ENCODE measurements at regions not wholly inside any gene's neighbourhood (a gene's known extent, or its start where the extent isn't known, plus 50 kb on each side); places are given as distances from the start of the nearest gene placed in this dataset.

DNA sequence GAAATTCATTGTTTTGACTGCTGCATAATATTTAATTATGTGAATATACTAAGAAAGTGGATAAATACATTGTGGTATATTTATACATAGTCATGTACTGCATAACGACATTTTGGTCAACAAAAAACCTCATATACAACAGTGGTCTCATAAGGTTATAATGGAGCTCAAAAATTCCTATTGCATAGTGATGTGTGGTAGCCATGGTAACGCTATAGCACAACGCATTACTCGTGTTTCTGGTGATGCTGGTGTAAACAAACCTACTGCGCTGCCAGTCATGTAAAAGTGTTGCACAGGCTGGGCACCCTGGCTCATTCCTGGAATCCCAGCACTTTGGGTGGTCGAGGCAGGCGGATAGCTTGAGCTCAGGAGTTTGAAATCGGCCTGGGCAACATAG lies 52.6 kb upstream of the NHLH2 start:
- Histone ChIP-seq H3K9me3 (ENCODE audit: control insufficient read depth, insufficient read depth, low read depth, low read length) (no peaks in the 10 kb centered on the region), H3K27me3 (ENCODE audit: control insufficient read depth, insufficient read depth, low read length) (no peaks in the 10 kb centered on the region), H3K9ac (ENCODE audit: low read length) (no peak overlapping the region)

GRCh38 chr1:115898020-115898419 lies 57.1 kb upstream of the NHLH2 start:
- H3K36me3 ChIP-seq (ENCODE audit: control insufficient read depth, insufficient read depth, low read length), result no peaks in the 10 kb centered on the region
- no peaks in the 10 kb centered on the region for H3K4me1 ChIP-seq (ENCODE audit: control insufficient read depth, insufficient read depth, low read length)
- H3K27me3 ChIP-seq (ENCODE audit: control insufficient read depth, insufficient read depth, low read length), result no peaks in the 10 kb centered on the region
- H3K9me3 ChIP-seq (ENCODE audit: control insufficient read depth, insufficient read depth, low read depth, low read length), result no peaks in the 10 kb centered on the region
- H3K4me3 ChIP-seq (ENCODE audit: low read depth, low read length), result no peak overlapping the region
- H3K27ac ChIP-seq (ENCODE audit: low read depth, low read length), result no peak overlapping the region
- no peak overlapping the region for H3K9ac ChIP-seq (ENCODE audit: low read length)

More for the DNA sequence above, 52.6 kb upstream of the NHLH2 start:
- H3K27ac ChIP-seq (ENCODE audit: low read depth, low read length), result no peak overlapping the region
- no peaks in the 10 kb centered on the region for H3K36me3 ChIP-seq (ENCODE audit: control insufficient read depth, insufficient read depth, low read length)
- H3K4me3 ChIP-seq (ENCODE audit: low read depth, low read length), result no peak overlapping the region
- H3K4me1 ChIP-seq (ENCODE audit: control insufficient read depth, insufficient read depth, low read length), result no peaks in the 10 kb centered on the region

- Histone ChIP-seq H3K4me3 (ENCODE audit: low read depth, low read length) (no peak overlapping the region), H3K27me3 (ENCODE audit: control insufficient read depth, insufficient read depth, low read length) (no peaks in the 10 kb centered on the region), H3K4me1 (ENCODE audit: control insufficient read depth, insufficient read depth, low read length) (no peaks in the 10 kb centered on the region), H3K36me3 (ENCODE audit: control insufficient read depth, insufficient read depth, low read length) (no peaks in the 10 kb centered on the region), H3K9me3 (ENCODE audit: control insufficient read depth, insufficient read depth, low read depth, low read length) (no peaks in the 10 kb centered on the region), H3K27ac (ENCODE audit: low read depth, low read length) (no peak overlapping the region), H3K9ac (ENCODE audit: low read length) (no peak overlapping the region)
Measured at GRCh38 chr1:115900856-115901255, 59.9 kb upstream of the NHLH2 start.

DNA sequence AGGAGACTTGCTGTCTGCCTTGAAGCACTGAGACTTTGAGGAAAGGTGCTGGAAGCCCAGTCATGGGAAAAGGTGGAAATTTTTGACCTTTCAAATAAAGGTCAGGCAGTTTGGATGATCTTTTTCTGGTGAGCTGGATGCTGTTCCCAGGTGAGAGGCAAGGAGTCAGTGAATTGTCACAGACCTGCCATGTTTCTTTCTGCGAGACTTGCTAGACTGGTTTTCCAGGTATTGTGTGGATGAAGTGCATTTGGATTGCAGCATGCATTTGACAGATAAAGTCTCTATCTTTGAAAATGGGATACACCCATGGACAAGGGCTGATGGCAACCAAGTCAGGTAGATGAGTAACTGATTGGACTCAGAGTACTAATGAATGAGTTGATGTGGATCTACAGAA lies 65.7 kb upstream of the NHLH2 start:
- 0 out of 2 replicates have a peak, but pooled peaks cover 3% of the 10 kb centered on the region for H3K4me1 ChIP-seq (ENCODE audit: control insufficient read depth, insufficient read depth, low read length)
- no peak overlapping the region for H3K9ac ChIP-seq (ENCODE audit: low read length)
- no peaks in the 10 kb centered on the region for H3K27me3 ChIP-seq (ENCODE audit: control insufficient read depth, insufficient read depth, low read length)
- no peak overlapping the region for H3K4me3 ChIP-seq (ENCODE audit: low read depth, low read length)
- H3K27ac ChIP-seq (ENCODE audit: low read depth, low read length), result no peak overlapping the region
- no peaks in the 10 kb centered on the region for H3K36me3 ChIP-seq (ENCODE audit: control insufficient read depth, insufficient read depth, low read length)
- no peaks in the 10 kb centered on the region for H3K9me3 ChIP-seq (ENCODE audit: control insufficient read depth, insufficient read depth, low read depth, low read length)

- H3K9me3 ChIP-seq (ENCODE audit: control insufficient read depth, insufficient read depth, low read depth, low read length), result peaks cover 3% of the 10 kb centered on the region; the same call in 1 of the 2 replicates
- no peak overlapping the region for H3K9ac ChIP-seq (ENCODE audit: low read length)
- H3K27ac ChIP-seq (ENCODE audit: low read depth, low read length), result no peak overlapping the region
- H3K4me3 ChIP-seq (ENCODE audit: low read depth, low read length), result no peak overlapping the region
- no peaks in the 10 kb centered on the region for H3K27me3 ChIP-seq (ENCODE audit: control insufficient read depth, insufficient read depth, low read length)
- 0 out of 2 replicates have a peak, but pooled peaks cover 3% of the 10 kb centered on the region for H3K4me1 ChIP-seq (ENCODE audit: control insufficient read depth, insufficient read depth, low read length)
- no peaks in the 10 kb centered on the region for H3K36me3 ChIP-seq (ENCODE audit: control insufficient read depth, insufficient read depth, low read length)
Measured at GRCh38 chr1:115907092-115907491, 66.2 kb upstream of the NHLH2 start.

GRCh38 chr1:115908565-115909274 lies 67.6 kb upstream of the SLC22A15 start:
- H3K4me1 ChIP-seq (ENCODE audit: control insufficient read depth, insufficient read depth, low read length), result 0 out of 2 replicates have a peak, but pooled peaks cover 3% of the 10 kb centered on the region
- no peaks in the 10 kb centered on the region for H3K27me3 ChIP-seq (ENCODE audit: control insufficient read depth, insufficient read depth, low read length)
- no peak overlapping the region for H3K9ac ChIP-seq (ENCODE audit: low read length)
- H3K36me3 ChIP-seq (ENCODE audit: control insufficient read depth, insufficient read depth, low read length), result no peaks in the 10 kb centered on the region
- H3K9me3 ChIP-seq (ENCODE audit: control insufficient read depth, insufficient read depth, low read depth, low read length), result peaks cover 3% of the 10 kb centered on the region; the same call in 1 of the 2 replicates
- H3K4me3 ChIP-seq (ENCODE audit: low read depth, low read length), result no peak overlapping the region
- no peak overlapping the region for H3K27ac ChIP-seq (ENCODE audit: low read depth, low read length)

DNA sequence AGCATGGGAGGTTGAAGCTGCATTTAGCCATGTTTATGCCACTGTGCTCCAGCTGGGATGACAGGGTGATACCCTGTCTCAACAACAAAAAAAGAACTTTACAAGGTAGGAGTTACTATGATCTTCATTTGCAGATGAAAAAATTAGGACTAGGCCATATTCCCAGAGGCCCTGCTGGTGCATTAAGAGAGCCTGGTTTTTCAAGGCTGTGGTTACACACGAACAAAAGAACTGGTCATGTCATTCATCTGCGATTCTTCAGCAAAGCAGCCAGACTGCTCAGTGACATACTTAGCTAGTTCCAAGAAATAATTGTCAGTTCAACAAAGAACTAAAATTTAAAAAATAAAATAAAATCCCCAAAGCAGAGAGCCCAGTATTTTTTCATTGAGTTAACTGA lies 66.1 kb upstream of the SLC22A15 start:
- Histone ChIP-seq H3K4me1 (ENCODE audit: control insufficient read depth, insufficient read depth, low read length) (peaks cover 11% of the 10 kb centered on the region; the same call in 1 of the 2 replicates), H3K9ac (ENCODE audit: low read length) (no peak overlapping the region), H3K36me3 (ENCODE audit: control insufficient read depth, insufficient read depth, low read length) (no peaks in the 10 kb centered on the region), H3K4me3 (ENCODE audit: low read depth, low read length) (no peak overlapping the region), H3K27me3 (ENCODE audit: control insufficient read depth, insufficient read depth, low read length) (no peaks in the 10 kb centered on the region), H3K9me3 (ENCODE audit: control insufficient read depth, insufficient read depth, low read depth, low read length) (peaks cover 3% of the 10 kb centered on the region; the same call in 1 of the 2 replicates), H3K27ac (ENCODE audit: low read depth, low read length) (no peak overlapping the region)

DNA sequence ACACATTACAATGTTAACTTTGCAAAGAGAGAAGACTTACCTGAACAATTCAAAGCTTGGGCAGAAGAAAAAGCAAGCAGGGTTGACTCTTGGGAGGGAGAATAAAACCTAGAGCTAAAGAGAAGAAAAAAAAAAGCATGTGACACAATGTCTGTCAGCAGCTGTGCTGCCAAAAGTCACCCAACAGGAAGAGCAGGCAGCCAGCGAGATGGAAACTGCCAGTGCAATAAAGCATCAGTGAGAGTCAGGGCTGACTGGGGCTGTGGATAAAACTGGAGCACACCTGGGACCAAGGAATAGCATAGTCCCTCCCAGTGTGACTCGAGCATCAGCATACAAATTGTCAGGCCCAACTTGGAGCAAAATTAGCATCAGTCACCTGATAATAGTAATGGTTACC lies 65.0 kb upstream of the SLC22A15 start:
- Histone ChIP-seq H3K9me3 (ENCODE audit: control insufficient read depth, insufficient read depth, low read depth, low read length) (peaks cover 3% of the 10 kb centered on the region; the same call in 1 of the 2 replicates), H3K4me3 (ENCODE audit: low read depth, low read length) (no peak overlapping the region), H3K36me3 (ENCODE audit: control insufficient read depth, insufficient read depth, low read length) (no peaks in the 10 kb centered on the region), H3K9ac (ENCODE audit: low read length) (no peak overlapping the region), H3K27me3 (ENCODE audit: control insufficient read depth, insufficient read depth, low read length) (no peaks in the 10 kb centered on the region), H3K4me1 (ENCODE audit: control insufficient read depth, insufficient read depth, low read length) (peaks cover 11% of the 10 kb centered on the region; the same call in 1 of the 2 replicates), H3K27ac (ENCODE audit: low read depth, low read length) (no peak overlapping the region)

DNA sequence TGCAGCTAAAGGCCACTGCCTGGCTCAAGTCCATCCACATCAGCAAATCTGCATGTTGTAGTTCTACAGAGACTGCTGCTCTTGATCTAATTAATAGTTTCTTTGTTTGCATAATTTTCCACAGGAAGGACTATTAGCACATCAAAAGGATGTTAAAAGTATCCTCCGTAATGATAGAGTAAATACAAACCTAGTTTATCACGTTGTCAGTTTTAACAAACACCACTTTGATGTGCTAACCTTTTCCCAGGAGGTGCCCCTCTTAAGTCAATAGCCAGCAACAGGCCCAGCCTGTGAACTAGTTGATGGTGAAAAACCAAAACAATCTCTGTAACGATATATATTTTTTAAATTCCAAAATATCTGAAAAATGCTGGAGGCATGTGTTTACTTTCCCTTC lies 64.2 kb upstream of the SLC22A15 start:
- no peak overlapping the region for H3K9ac ChIP-seq (ENCODE audit: low read length)
- no peaks in the 10 kb centered on the region for H3K27me3 ChIP-seq (ENCODE audit: control insufficient read depth, insufficient read depth, low read length)
- peaks cover 3% of the 10 kb centered on the region; the same call in 1 of the 2 replicates for H3K9me3 ChIP-seq (ENCODE audit: control insufficient read depth, insufficient read depth, low read depth, low read length)
- peaks cover 8% of the 10 kb centered on the region; the same call in 1 of the 2 replicates for H3K4me1 ChIP-seq (ENCODE audit: control insufficient read depth, insufficient read depth, low read length)
- H3K36me3 ChIP-seq (ENCODE audit: control insufficient read depth, insufficient read depth, low read length), result no peaks in the 10 kb centered on the region
- H3K27ac ChIP-seq (ENCODE audit: low read depth, low read length), result no peak overlapping the region
- no peak overlapping the region for H3K4me3 ChIP-seq (ENCODE audit: low read depth, low read length)

GRCh38 chr1:115922801-115923200 lies 53.5 kb upstream of the SLC22A15 start:
- Histone ChIP-seq H3K9me3 (ENCODE audit: control insufficient read depth, insufficient read depth, low read depth, low read length) (no peaks in the 10 kb centered on the region), H3K27me3 (ENCODE audit: control insufficient read depth, insufficient read depth, low read length) (no peaks in the 10 kb centered on the region), H3K4me1 (ENCODE audit: control insufficient read depth, insufficient read depth, low read length) (peaks cover 37% of the 10 kb centered on the region), H3K27ac (ENCODE audit: low read depth, low read length) (no peak overlapping the region), H3K9ac (ENCODE audit: low read length) (no peak overlapping the region), H3K36me3 (ENCODE audit: control insufficient read depth, insufficient read depth, low read length) (no peaks in the 10 kb centered on the region), H3K4me3 (ENCODE audit: low read depth, low read length) (no peak overlapping the region)

DNA sequence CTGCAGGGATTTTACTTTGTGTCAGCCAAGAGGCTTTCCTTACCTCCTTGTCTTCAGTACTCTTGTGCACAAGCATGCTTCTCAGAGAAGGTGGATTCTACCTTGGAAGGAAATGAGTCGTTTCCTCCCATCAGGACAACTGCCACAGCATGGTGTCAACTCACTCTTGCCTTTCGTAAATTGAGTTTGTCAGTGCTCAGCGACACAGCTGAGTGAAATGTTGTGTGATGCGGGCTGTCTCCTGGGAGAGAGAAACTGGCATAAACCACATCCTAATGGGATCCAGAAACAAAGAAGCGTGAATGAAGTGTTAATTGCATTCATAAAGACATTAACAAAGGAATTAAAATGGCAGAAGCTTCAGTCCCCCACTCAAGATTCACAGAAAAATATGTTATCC lies 51.5 kb upstream of the SLC22A15 start:
- Histone ChIP-seq H3K9ac (ENCODE audit: low read length) (peak overlapping the region; percentile 36), H3K4me1 (ENCODE audit: control insufficient read depth, insufficient read depth, low read length) (peaks cover 42% of the 10 kb centered on the region), H3K27ac (ENCODE audit: low read depth, low read length) (peak overlapping the region; percentile 56; the same call in 1 of the 2 replicates), H3K27me3 (ENCODE audit: control insufficient read depth, insufficient read depth, low read length) (no peaks in the 10 kb centered on the region), H3K4me3 (ENCODE audit: low read depth, low read length) (peak overlapping the region; percentile 17; the same call in 1 of the 2 replicates), H3K9me3 (ENCODE audit: control insufficient read depth, insufficient read depth, low read depth, low read length) (no peaks in the 10 kb centered on the region), H3K36me3 (ENCODE audit: control insufficient read depth, insufficient read depth, low read length) (no peaks in the 10 kb centered on the region)
